PC-9 (cell line): ENCODE measurements at regions not wholly inside any gene's neighbourhood (a gene's known extent, or its start where the extent isn't known, plus 50 kb on each side); places are given as distances from the start of the nearest gene placed in this dataset.

Source experiments
- EZH2 ChIP-seq: fragments of 200-600 bp; sonication (generic); IDR thresholded peaks from 2 replicates; pipeline ENCODE4 v1.8.0; 2017; ENCODE audit warnings: antibody characterized with exemption, low read depth
- TF ChIP-seq, protein P1 (sequence below): fragments of 200-600 bp; sonication (generic); conservative IDR thresholded peaks from 2 replicates; pipeline ENCODE4 v1.6.1; 2017; ENCODE audit warnings: mixed run types, antibody characterized with exemption, mild to moderate bottlenecking, moderate library complexity

DNA sequence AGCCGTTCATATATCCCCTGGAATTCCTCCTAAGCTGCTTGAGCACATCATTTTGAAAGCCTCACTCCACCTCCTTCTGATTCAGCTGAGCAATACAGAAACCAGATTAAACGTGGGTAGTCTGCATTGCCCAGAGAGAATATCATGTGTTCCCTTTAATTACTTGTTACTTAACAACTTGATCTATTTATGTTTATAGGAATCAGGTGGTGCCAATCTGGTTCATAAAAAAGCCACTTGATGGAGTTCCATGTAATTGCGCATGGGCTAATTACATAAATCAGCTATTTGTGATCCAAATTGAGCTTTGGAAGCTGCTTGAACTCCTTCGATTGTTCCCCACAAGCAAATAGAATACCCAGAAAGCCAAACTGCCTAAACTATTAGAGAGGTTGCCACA, 114.7 kb upstream of the ADCY1 start:
- TF ChIP-seq, protein P1, sequence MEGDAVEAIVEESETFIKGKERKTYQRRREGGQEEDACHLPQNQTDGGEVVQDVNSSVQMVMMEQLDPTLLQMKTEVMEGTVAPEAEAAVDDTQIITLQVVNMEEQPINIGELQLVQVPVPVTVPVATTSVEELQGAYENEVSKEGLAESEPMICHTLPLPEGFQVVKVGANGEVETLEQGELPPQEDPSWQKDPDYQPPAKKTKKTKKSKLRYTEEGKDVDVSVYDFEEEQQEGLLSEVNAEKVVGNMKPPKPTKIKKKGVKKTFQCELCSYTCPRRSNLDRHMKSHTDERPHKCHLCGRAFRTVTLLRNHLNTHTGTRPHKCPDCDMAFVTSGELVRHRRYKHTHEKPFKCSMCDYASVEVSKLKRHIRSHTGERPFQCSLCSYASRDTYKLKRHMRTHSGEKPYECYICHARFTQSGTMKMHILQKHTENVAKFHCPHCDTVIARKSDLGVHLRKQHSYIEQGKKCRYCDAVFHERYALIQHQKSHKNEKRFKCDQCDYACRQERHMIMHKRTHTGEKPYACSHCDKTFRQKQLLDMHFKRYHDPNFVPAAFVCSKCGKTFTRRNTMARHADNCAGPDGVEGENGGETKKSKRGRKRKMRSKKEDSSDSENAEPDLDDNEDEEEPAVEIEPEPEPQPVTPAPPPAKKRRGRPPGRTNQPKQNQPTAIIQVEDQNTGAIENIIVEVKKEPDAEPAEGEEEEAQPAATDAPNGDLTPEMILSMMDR = no peak
- TF ChIP-seq EZH2 = no peak
